ENCODE measurements at regions not wholly inside any gene's neighbourhood (a gene's known extent, or its start where the extent isn't known, plus 50 kb on each side); places are given as distances from the start of the nearest gene placed in this dataset.

DNA sequence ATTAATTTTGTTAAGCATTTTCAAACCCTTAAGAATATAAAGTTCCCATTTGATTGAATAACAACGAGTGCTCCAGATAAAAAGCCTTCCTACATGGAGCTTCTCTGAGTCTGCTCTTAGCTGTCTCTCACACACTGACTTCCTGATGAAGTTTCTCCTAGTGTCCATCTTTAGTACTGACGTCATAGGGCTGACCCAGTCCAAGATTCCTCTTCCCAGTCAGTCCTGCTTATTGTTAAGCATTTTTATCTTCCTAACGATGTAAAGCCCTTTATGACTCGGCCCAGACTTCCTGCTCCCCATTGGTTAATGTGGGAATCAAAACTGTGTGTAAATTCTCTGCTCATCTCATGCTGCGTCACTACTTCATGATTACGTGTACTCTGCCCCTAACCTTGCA, 398.8 kb downstream of the TFEC start:
- DNase-seq (ENCODE audit: low read depth, low spot score): no peak
- Histone ChIP-seq H3K27ac (ENCODE audit: control insufficient read depth, insufficient read depth) (no peak overlapping the region), H3K36me3 (ENCODE audit: control insufficient read depth in 2 of 2, insufficient read depth in 2 of 2, low read length in 1 of 2) (no peaks in the 10 kb centered on the region), H2AFZ (ENCODE audit: control insufficient read depth, low read depth, low read length) (no peak overlapping the region), H3K4me2 (ENCODE audit: control insufficient read depth, insufficient read depth) (no peak overlapping the region), H3K9ac (ENCODE audit: control insufficient read depth, insufficient read depth, low read length) (no peak overlapping the region), H3K9me3 (replicated peaks; ENCODE audit: control insufficient read depth, insufficient read depth, low read length) (no peaks in the 10 kb centered on the region), H3K79me2 (ENCODE audit: control insufficient read depth, insufficient read depth, low read length) (no peaks in the 10 kb centered on the region), H4K20me1 (ENCODE audit: control insufficient read depth, insufficient read depth) (no peaks in the 10 kb centered on the region), H3K27me3 (replicated peaks in 1 of 2; ENCODE audit: control insufficient read depth in 2 of 2, insufficient read depth in 2 of 2, low read length in 1 of 2) (no peaks in the 10 kb centered on the region), H3K4me1 (ENCODE audit: control insufficient read depth, insufficient read depth, low read length) (no peaks in the 10 kb centered on the region), H3K4me3 (no peak overlapping the region)
- intact Hi-C loops (cut with micrococcal nuclease; ENCODE audit: unreplicated experiment) (no loop called here), in situ Hi-C loops (cut with MboI) (no loop called here)
- SMC1A ChIA-PET (ENCODE audit: uncharacterized antibody, unreplicated experiment): interaction anchor here (1.2 kb wide), 1 partner anchor 9 kb away, joined by 3 read pairs; no protein-coding TSS in a partner anchor
- no peak for FAIRE-seq
- CTCF ChIA-PET: no interaction called here
- ATAC-seq: no peak
- no peak for TF ChIP-seq NFYA (IDR thresholded peaks at IDR 0.05; ENCODE audit: borderline replicate concordance, low read depth, low read length)
- TF ChIP-seq RELA (IDR thresholded peaks at IDR 0.05; ENCODE audit: borderline replicate concordance, partially characterized antibody): no peak
- TF ChIP-seq SPI1 (IDR thresholded peaks at IDR 0.05; ENCODE audit: borderline replicate concordance, insufficient read depth, low read depth, low read length): no peak
- no peak for TF ChIP-seq JUNB (IDR thresholded peaks at IDR 0.05)
- TF ChIP-seq, protein P1, sequence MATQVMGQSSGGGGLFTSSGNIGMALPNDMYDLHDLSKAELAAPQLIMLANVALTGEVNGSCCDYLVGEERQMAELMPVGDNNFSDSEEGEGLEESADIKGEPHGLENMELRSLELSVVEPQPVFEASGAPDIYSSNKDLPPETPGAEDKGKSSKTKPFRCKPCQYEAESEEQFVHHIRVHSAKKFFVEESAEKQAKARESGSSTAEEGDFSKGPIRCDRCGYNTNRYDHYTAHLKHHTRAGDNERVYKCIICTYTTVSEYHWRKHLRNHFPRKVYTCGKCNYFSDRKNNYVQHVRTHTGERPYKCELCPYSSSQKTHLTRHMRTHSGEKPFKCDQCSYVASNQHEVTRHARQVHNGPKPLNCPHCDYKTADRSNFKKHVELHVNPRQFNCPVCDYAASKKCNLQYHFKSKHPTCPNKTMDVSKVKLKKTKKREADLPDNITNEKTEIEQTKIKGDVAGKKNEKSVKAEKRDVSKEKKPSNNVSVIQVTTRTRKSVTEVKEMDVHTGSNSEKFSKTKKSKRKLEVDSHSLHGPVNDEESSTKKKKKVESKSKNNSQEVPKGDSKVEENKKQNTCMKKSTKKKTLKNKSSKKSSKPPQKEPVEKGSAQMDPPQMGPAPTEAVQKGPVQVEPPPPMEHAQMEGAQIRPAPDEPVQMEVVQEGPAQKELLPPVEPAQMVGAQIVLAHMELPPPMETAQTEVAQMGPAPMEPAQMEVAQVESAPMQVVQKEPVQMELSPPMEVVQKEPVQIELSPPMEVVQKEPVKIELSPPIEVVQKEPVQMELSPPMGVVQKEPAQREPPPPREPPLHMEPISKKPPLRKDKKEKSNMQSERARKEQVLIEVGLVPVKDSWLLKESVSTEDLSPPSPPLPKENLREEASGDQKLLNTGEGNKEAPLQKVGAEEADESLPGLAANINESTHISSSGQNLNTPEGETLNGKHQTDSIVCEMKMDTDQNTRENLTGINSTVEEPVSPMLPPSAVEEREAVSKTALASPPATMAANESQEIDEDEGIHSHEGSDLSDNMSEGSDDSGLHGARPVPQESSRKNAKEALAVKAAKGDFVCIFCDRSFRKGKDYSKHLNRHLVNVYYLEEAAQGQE (IDR thresholded peaks at IDR 0.05; ENCODE audit: low read depth, low read length): no peak
- POLR2A ChIA-PET: no interaction called here
- 33% methylated on average over 6 of the region's 6 CpGs for WGBS (ENCODE audit: insufficient coverage, insufficient replicate concordance, low lambda C conversion rate, missing lambda C conversion rate)
- no TSS peak for BruUV-seq (replicated peaks)
- RAD21 ChIA-PET (ENCODE audit: unreplicated experiment): no interaction called here
